Mesenchymal stem cell (in vitro differentiated cells and primary cell): ENCODE measurements at regions not wholly inside any gene's neighbourhood (a gene's known extent, or its start where the extent isn't known, plus 50 kb on each side); places are given as distances from the start of the nearest gene placed in this dataset.
A peak's percentile ranks its signal among the peaks of the same experiment; 100 is the strongest.

Source experiments
- DNase-seq: peaks from one replicate; pipeline ENCODE4 v3.0.0-alpha.2; 2013
- H2AFZ ChIP-seq: one replicate; pipeline ENCODE4 v1.6.1; 2013; ENCODE audit warnings: low read depth, mild to moderate bottlenecking, control low read depth, inconsistent platforms, low read length, moderate library complexity
- H2AK5ac ChIP-seq: 2 replicates; pipeline ENCODE4 v1.6.1; 2013; ENCODE audit warnings: low read length, moderate library complexity, mild to moderate bottlenecking, inconsistent platforms; ENCODE audit not compliant: severe bottlenecking
- H2BK120ac ChIP-seq: one replicate; pipeline ENCODE4 v1.6.1; 2013; ENCODE audit warnings: low read depth, mild to moderate bottlenecking, inconsistent platforms, low read length, moderate library complexity
- H2BK12ac ChIP-seq, 2 experiments: one replicate each; pipeline ENCODE4 v1.6.1; 2013; ENCODE audit warnings: inconsistent platforms in 2 of 2, low read length in 2 of 2, mild to moderate bottlenecking in 2 of 2, moderate library complexity in 2 of 2, control low read depth in 1 of 2
- H2BK15ac ChIP-seq: one replicate; pipeline ENCODE4 v1.6.1; 2013; ENCODE audit warnings: mild to moderate bottlenecking, low read depth, inconsistent platforms; ENCODE audit not compliant: poor library complexity, severe bottlenecking
- H2BK5ac ChIP-seq: 2 replicates; pipeline ENCODE4 v1.6.1; 2013; ENCODE audit warnings: low read depth, mild to moderate bottlenecking, low read length, control low read depth, inconsistent platforms; ENCODE audit not compliant: poor library complexity, severe bottlenecking
- H3K14ac ChIP-seq, 2 experiments: one replicate each; pipeline ENCODE4 v1.6.1; 2013; ENCODE audit warnings: inconsistent platforms in 2 of 2, low read length in 2 of 2, control low read depth in 1 of 2, mild to moderate bottlenecking in 1 of 2, moderate library complexity in 1 of 2
- H3K18ac ChIP-seq, 2 experiments: one replicate each; pipeline ENCODE4 v1.6.1; 2013; ENCODE audit warnings: inconsistent platforms in 2 of 2, low read length in 2 of 2, control low read depth in 1 of 2, low read depth in 1 of 2, mild to moderate bottlenecking in 1 of 2
- H3K23ac ChIP-seq, 2 experiments: one replicate each; pipeline ENCODE4 v1.6.1; 2013; ENCODE audit warnings: inconsistent platforms in 2 of 2, low read length in 2 of 2, mild to moderate bottlenecking in 2 of 2, moderate library complexity in 2 of 2, control low read depth in 1 of 2
- H3K27ac ChIP-seq: 2 replicates; pipeline ENCODE4 v1.5.1; 2013; ENCODE audit warnings: mild to moderate bottlenecking, moderate library complexity, low read length, control low read depth, inconsistent platforms; ENCODE audit not compliant: poor library complexity, severe bottlenecking
- H3K27me3 ChIP-seq, 2 experiments: 2 replicates each; pipeline versions ENCODE4 v1.6.1 to v1.7.0; 2013; ENCODE audit warnings: low read length in 2 of 2, mild to moderate bottlenecking in 2 of 2, moderate library complexity in 2 of 2, control low read depth in 1 of 2, inconsistent platforms in 1 of 2; ENCODE audit not compliant: control insufficient read depth in 1 of 2, insufficient read depth in 1 of 2
- H3K36me3 ChIP-seq, 2 experiments: 2 replicates each; pipeline versions ENCODE4 v1.6.1 to v1.7.0; 2013; ENCODE audit warnings: low read length in 2 of 2, control low read depth in 1 of 2, inconsistent platforms in 1 of 2, low read depth in 1 of 2, mild to moderate bottlenecking in 1 of 2; ENCODE audit not compliant: insufficient read depth in 2 of 2, control insufficient read depth in 1 of 2
- H3K4ac ChIP-seq, 2 experiments: one replicate each; pipeline ENCODE4 v1.6.1; 2013; ENCODE audit warnings: inconsistent platforms in 2 of 2, low read length in 2 of 2, mild to moderate bottlenecking in 2 of 2, moderate library complexity in 2 of 2, control low read depth in 1 of 2, low read depth in 1 of 2
- H3K4me1 ChIP-seq: 2 replicates; pipeline ENCODE4 v1.6.1; 2013; ENCODE audit warnings: low read depth, low read length, control low read depth; ENCODE audit not compliant: control insufficient read depth, insufficient read depth
- H3K4me2 ChIP-seq: 2 replicates; pipeline ENCODE4 v1.6.1; 2013; ENCODE audit warnings: low read length, mild to moderate bottlenecking, inconsistent platforms; ENCODE audit not compliant: poor library complexity, severe bottlenecking
- H3K4me3 ChIP-seq, 2 experiments: 2 replicates each; pipeline versions ENCODE4 v1.5.1 to v1.7.0; 2013; ENCODE audit warnings: low read length in 2 of 2, mild to moderate bottlenecking in 2 of 2, control low read depth in 1 of 2, low read depth in 1 of 2; ENCODE audit not compliant: insufficient read depth in 1 of 2
- H3K79me1 ChIP-seq: replicated peaks from 2 replicates; pipeline ENCODE4 v1.6.1; 2013; ENCODE audit warnings: mild to moderate bottlenecking, control low read depth, low read length, inconsistent platforms; ENCODE audit not compliant: poor library complexity, severe bottlenecking
- H3K9ac ChIP-seq: 2 replicates; pipeline ENCODE4 v1.7.0; 2013; ENCODE audit warnings: mild to moderate bottlenecking, low read length, moderate library complexity
- H3K9me3 ChIP-seq: 2 replicates; pipeline ENCODE4 v1.7.0; 2013; ENCODE audit warnings: mild to moderate bottlenecking, low read length; ENCODE audit not compliant: control insufficient read depth
- H4K8ac ChIP-seq: one replicate; pipeline ENCODE4 v1.6.1; 2013; ENCODE audit warnings: inconsistent platforms, mild to moderate bottlenecking, low read length, moderate library complexity
- H4K91ac ChIP-seq: one replicate; pipeline ENCODE4 v1.6.1; 2013; ENCODE audit warnings: mild to moderate bottlenecking, low read length, inconsistent platforms
- WGBS: methylation state at CpG from one replicate; pipeline ENCODE4 v1.1.7; 2013; ENCODE audit warnings: mixed read lengths; 5-methylcytosine and 5-hydroxymethylcytosine counted together

DNA sequence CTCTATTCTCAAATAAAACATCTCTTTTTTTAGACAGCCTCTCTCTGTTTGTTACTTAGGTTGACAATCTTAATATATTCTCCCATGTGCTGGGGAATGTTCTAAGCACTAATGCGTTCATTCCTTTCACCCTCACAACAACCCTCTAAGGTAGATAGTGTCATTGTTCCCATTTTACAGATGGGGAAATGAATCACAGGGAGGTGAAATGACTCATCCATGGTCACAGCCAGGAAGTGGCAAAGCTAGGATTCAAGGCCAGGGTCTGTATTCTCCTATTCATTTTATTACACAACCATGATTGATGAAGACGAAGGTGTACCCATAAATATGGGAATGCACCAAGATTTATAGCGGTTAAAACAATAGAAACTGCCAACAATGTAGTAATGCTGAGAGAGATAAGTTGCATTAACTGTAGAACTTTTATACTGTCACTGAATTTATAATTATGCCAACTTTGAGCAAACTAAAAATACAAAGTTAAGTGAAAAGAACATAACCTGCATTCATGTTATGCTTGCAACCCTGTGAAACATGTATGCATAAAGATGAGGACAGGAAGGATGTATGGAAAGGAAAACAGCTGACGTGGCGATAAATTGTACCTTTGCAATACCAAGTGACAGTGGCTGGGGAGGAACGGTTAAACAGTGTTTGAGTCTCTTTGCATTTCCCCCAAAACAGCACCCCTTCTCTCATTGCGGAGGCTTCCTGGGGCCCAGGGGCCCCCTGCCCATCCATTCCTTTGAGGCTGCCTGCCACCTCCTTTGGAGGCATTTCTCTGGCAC is 257.7 kb upstream of the AGAP1 start:
- Histone ChIP-seq H3K9me3 (no peaks in the 10 kb centered on the region), H3K23ac (no peak overlapping the region), H2BK12ac (no peak overlapping the region), H3K4me3 (no peak overlapping the region), H2AK5ac (no peak overlapping the region), H3K27me3 (peaks cover 3 to 8% of the 10 kb centered on the region in 2 experiments), H3K79me1 (no peaks in the 10 kb centered on the region), H2BK5ac (no peak overlapping the region), H3K9ac (no peak overlapping the region), H3K14ac (no peak overlapping the region), H3K18ac (peak overlapping the region in 1 of 2 experiments; percentile 5), H3K4me2 (no peak overlapping the region), H2BK15ac (no peak overlapping the region), H3K36me3 (no peaks in the 10 kb centered on the region), H2AFZ (no peak overlapping the region), H3K4me1 (no peaks in the 10 kb centered on the region), H2BK120ac (no peak overlapping the region), H3K4ac (no peak overlapping the region), H4K91ac (no peak overlapping the region), H4K8ac (no peak overlapping the region), H3K27ac (no peak overlapping the region)
- no peak for DNase-seq
- 70% methylated on average over 4 of the region's 7 CpGs for WGBS

DNA sequence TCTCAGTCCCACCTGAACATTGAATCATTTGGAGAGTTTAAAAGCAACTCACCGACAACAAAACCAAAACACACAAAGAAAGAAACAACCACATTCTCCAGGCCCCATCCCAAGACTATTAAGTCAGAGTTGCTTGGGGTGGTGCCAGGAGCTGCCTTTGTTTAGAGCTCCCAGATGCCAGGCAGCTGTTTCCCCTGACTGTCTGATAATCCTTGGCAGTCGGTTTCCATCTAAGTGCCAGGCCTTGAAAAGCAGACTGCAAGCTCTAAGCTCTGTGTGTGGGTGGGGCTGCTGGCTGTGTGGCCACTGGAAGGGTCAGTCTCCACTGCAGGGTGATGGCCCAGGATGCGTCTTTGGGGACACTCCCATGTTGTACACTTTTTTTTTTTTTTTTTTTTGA is 255.3 kb upstream of the AGAP1 start:
- no peak overlapping the region for H3K23ac ChIP-seq
- H2AFZ ChIP-seq: no peak overlapping the region
- no peak overlapping the region for H2BK120ac ChIP-seq
- no peak overlapping the region for H3K27ac ChIP-seq
- WGBS: 38% methylated on average over 3 of the region's 3 CpGs
- DNase-seq: peak; percentile 60
- H2AK5ac ChIP-seq: no peak overlapping the region
- no peaks in the 10 kb centered on the region for H3K36me3 ChIP-seq
- H3K4me2 ChIP-seq: no peak overlapping the region
- no peak overlapping the region for H3K14ac ChIP-seq
- H2BK12ac ChIP-seq: peak overlapping the region in 1 of 2 experiments; percentile 76
- no peak overlapping the region for H3K18ac ChIP-seq
- no peak overlapping the region for H4K8ac ChIP-seq
- no peak overlapping the region for H3K4ac ChIP-seq
- H4K91ac ChIP-seq: no peak overlapping the region
- H3K79me1 ChIP-seq: no peaks in the 10 kb centered on the region
- no peaks in the 10 kb centered on the region for H3K9me3 ChIP-seq
- H3K9ac ChIP-seq: no peak overlapping the region
- H3K4me3 ChIP-seq: no peak overlapping the region
- peaks cover 4 to 8% of the 10 kb centered on the region in 2 experiments for H3K27me3 ChIP-seq
- no peak overlapping the region for H2BK5ac ChIP-seq
- no peaks in the 10 kb centered on the region for H3K4me1 ChIP-seq
- no peak overlapping the region for H2BK15ac ChIP-seq

DNA sequence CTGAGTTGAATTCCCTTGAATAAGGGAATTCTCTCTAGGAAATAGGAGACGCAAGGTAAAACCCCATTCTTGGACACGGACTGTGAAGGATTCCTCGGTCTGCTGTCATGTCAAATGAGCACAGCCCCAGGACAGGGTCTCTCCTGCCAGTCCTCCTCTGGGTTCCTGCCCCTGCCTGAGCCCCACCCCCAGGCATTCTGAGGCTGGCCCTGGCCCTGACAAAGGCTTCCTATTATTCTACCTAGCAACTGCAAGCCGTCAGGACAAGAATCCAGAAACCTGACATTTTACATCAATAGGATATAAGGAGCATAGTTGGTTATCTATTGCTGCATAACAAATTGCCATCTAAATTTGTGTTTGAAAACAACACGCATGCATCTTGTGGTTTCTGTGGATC is 253.3 kb upstream of the AGAP1 start:
- no peaks in the 10 kb centered on the region for H3K36me3 ChIP-seq
- no peaks in the 10 kb centered on the region for H3K79me1 ChIP-seq
- no peak overlapping the region for H2BK120ac ChIP-seq
- 72% methylated on average over 4 of the region's 5 CpGs for WGBS
- no peak overlapping the region for H3K4me3 ChIP-seq
- H2AFZ ChIP-seq: no peak overlapping the region
- peaks cover 4 to 8% of the 10 kb centered on the region in 2 experiments for H3K27me3 ChIP-seq
- no peak overlapping the region for H3K4ac ChIP-seq
- no peak overlapping the region for H3K9ac ChIP-seq
- H3K14ac ChIP-seq: no peak overlapping the region
- no peak overlapping the region for H3K27ac ChIP-seq
- H3K4me2 ChIP-seq: no peak overlapping the region
- no peak overlapping the region for H2AK5ac ChIP-seq
- H2BK12ac ChIP-seq: no peak overlapping the region
- H3K23ac ChIP-seq: no peak overlapping the region
- H4K91ac ChIP-seq: no peak overlapping the region
- DNase-seq: no peak
- H3K18ac ChIP-seq: no peak overlapping the region
- H4K8ac ChIP-seq: no peak overlapping the region
- H2BK5ac ChIP-seq: no peak overlapping the region
- H3K4me1 ChIP-seq: no peaks in the 10 kb centered on the region
- H2BK15ac ChIP-seq: no peak overlapping the region
- no peaks in the 10 kb centered on the region for H3K9me3 ChIP-seq

DNA sequence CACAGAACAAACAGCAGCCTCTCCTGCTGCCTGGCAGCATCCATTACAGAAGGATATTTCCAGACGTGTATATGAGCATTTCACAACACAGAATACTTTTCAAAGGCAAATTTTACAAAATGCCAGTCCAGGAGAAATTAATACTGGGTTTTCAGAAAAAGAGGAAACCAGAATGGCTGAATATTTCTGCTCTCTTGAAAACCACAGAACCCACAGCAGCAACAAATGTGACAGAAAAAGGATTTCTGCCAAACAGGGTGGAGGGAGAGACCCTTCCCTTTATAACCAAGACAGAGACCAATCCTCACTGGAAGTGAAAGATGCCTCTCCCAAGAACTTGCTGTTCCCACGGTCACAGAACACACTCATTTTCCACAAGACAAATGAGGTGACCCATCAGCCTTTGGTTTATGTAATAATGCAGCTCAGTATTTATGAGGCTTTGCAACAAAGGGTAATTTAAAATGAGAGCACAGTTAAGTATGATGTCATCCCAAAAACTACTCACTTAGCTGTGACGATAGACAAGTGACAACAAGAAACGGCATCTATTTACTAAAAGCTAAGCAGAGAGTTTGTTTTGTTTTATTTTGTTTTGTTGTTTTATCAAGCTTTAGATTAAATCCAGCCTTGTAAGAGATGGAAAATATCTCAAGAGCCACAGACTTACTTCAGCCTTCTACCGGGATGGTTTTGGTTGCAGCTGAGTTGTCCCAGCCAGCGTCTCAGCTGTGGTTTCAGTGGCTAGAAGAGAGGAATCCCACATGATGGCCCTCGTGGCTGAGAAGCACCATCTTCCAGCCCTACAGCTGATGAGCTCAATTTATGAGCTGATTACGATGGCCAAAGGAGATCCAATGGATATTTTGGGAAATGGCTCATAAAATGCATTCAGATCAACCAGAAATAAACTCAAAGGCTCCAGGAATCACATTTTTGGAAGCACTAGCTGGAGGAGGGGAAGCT is 249.3 kb upstream of the AGAP1 start:
- no peaks in the 10 kb centered on the region for H3K4me1 ChIP-seq
- WGBS: 80% methylated on average over 4 of the region's 8 CpGs
- H3K4me3 ChIP-seq: no peak overlapping the region
- no peak overlapping the region for H2AFZ ChIP-seq
- no peak overlapping the region for H3K4me2 ChIP-seq
- no peaks in the 10 kb centered on the region for H3K79me1 ChIP-seq
- peak; percentile 48 for DNase-seq
- no peak overlapping the region for H3K14ac ChIP-seq
- no peak overlapping the region for H3K23ac ChIP-seq
- H2BK12ac ChIP-seq: no peak overlapping the region
- no peak overlapping the region for H3K18ac ChIP-seq
- H2BK120ac ChIP-seq: no peak overlapping the region
- no peak overlapping the region for H2AK5ac ChIP-seq
- H3K36me3 ChIP-seq: no peaks in the 10 kb centered on the region
- H4K8ac ChIP-seq: no peak overlapping the region
- peak overlapping the region; percentile 51 for H3K9ac ChIP-seq
- H2BK5ac ChIP-seq: no peak overlapping the region
- H3K9me3 ChIP-seq: no peaks in the 10 kb centered on the region
- no peak overlapping the region for H4K91ac ChIP-seq
- H3K4ac ChIP-seq: no peak overlapping the region
- peaks cover 6 to 8% of the 10 kb centered on the region in 2 experiments for H3K27me3 ChIP-seq
- no peak overlapping the region for H2BK15ac ChIP-seq
- no peak overlapping the region for H3K27ac ChIP-seq
